Osteoblast (primary cell): ENCODE measurements at regions not wholly inside any gene's neighbourhood (a gene's known extent, or its start where the extent isn't known, plus 50 kb on each side); places are given as distances from the start of the nearest gene placed in this dataset.
A peak's percentile ranks its signal among the peaks of the same experiment; 100 is the strongest.

Source experiments
- DNase-seq: peaks from one replicate; pipeline ENCODE4 v3.0.0; 2011; ENCODE audit warnings: low spot score, mixed read lengths; ENCODE audit not compliant: insufficient read length; ENCODE audit errors: missing footprints
- H2AFZ ChIP-seq: 2 replicates; pipeline ENCODE4 v1.6.0; 2011; ENCODE audit warnings: mild to moderate bottlenecking, low read length
- H3K27ac ChIP-seq: 2 replicates; pipeline ENCODE4 v1.5.1; 2011; ENCODE audit warnings: mild to moderate bottlenecking, low read depth, low read length, moderate library complexity
- H3K27me3 ChIP-seq: 2 replicates; pipeline ENCODE4 v1.6.0; 2012; ENCODE audit warnings: mild to moderate bottlenecking, control low read depth, inconsistent platforms, low read length, moderate library complexity; ENCODE audit not compliant: insufficient read depth
- H3K36me3 ChIP-seq: 2 replicates; pipeline ENCODE4 v1.5.1; 2011; ENCODE audit warnings: mild to moderate bottlenecking, low read length, control low read depth, moderate library complexity; ENCODE audit not compliant: insufficient read depth
- H3K4me1 ChIP-seq: 2 replicates; pipeline ENCODE4 v1.5.1; 2011; ENCODE audit warnings: mild to moderate bottlenecking, low read length, control low read depth, moderate library complexity; ENCODE audit not compliant: insufficient read depth
- H3K4me2 ChIP-seq: 2 replicates; pipeline ENCODE4 v1.6.0; 2011; ENCODE audit warnings: mild to moderate bottlenecking, low read length; ENCODE audit not compliant: insufficient read depth
- H3K4me3 ChIP-seq: fragments of 200-600 bp; sonication (generic); 3 replicates; pipeline ENCODE4 v1.5.1; 2012; ENCODE audit warnings: mild to moderate bottlenecking, low read length, inconsistent platforms; ENCODE audit not compliant: insufficient read depth
- H3K79me2 ChIP-seq: 2 replicates; pipeline ENCODE4 v1.6.0; 2012; ENCODE audit warnings: mild to moderate bottlenecking, low read length, control low read depth, inconsistent platforms; ENCODE audit not compliant: insufficient read depth
- H3K9me3 ChIP-seq: 2 replicates; pipeline ENCODE4 v1.5.1; 2011; ENCODE audit warnings: low read depth, low read length, control low read depth
- H4K20me1 ChIP-seq: 2 replicates; pipeline ENCODE4 v1.6.0; 2012; ENCODE audit warnings: mild to moderate bottlenecking, low read length, control low read depth; ENCODE audit not compliant: insufficient read depth
- TF ChIP-seq, protein P1 (sequence below): IDR thresholded peaks from 2 replicates; pipeline ENCODE4 v1.5.1; 2011; ENCODE audit warnings: mild to moderate bottlenecking, low read depth, low read length, moderate library complexity; ENCODE audit errors: extremely low read depth

- no peak overlapping the region for H3K4me2 ChIP-seq
- H3K27me3 ChIP-seq = no peaks in the 10 kb centered on the region
- no peaks in the 10 kb centered on the region for H3K79me2 ChIP-seq
- TF ChIP-seq, protein P1, sequence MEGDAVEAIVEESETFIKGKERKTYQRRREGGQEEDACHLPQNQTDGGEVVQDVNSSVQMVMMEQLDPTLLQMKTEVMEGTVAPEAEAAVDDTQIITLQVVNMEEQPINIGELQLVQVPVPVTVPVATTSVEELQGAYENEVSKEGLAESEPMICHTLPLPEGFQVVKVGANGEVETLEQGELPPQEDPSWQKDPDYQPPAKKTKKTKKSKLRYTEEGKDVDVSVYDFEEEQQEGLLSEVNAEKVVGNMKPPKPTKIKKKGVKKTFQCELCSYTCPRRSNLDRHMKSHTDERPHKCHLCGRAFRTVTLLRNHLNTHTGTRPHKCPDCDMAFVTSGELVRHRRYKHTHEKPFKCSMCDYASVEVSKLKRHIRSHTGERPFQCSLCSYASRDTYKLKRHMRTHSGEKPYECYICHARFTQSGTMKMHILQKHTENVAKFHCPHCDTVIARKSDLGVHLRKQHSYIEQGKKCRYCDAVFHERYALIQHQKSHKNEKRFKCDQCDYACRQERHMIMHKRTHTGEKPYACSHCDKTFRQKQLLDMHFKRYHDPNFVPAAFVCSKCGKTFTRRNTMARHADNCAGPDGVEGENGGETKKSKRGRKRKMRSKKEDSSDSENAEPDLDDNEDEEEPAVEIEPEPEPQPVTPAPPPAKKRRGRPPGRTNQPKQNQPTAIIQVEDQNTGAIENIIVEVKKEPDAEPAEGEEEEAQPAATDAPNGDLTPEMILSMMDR = no peak
- no peak for DNase-seq
- no peaks in the 10 kb centered on the region for H4K20me1 ChIP-seq
- no peaks in the 10 kb centered on the region for H3K36me3 ChIP-seq
- H3K27ac ChIP-seq = no peak overlapping the region
- peak overlapping the region; percentile 12 for H2AFZ ChIP-seq
- no peak overlapping the region for H3K4me3 ChIP-seq
- H3K9me3 ChIP-seq = no peaks in the 10 kb centered on the region
- no peaks in the 10 kb centered on the region for H3K4me1 ChIP-seq
These were observed 195.0 kb downstream of the THBS2 start for GRCh38 chr6:169058634-169059033.

- Histone ChIP-seq H3K79me2 (no peaks in the 10 kb centered on the region), H3K4me3 (no peak overlapping the region), H3K27me3 (no peaks in the 10 kb centered on the region), H3K27ac (no peak overlapping the region), H3K9me3 (no peaks in the 10 kb centered on the region), H3K36me3 (no peaks in the 10 kb centered on the region), H3K4me2 (no peak overlapping the region), H2AFZ (no peak overlapping the region), H4K20me1 (no peaks in the 10 kb centered on the region), H3K4me1 (peaks cover under 1% of the 10 kb centered on the region)
- DNase-seq = no peak
- TF ChIP-seq, protein P1 = no peak
These were observed 201.2 kb downstream of the THBS2 start for GRCh38 chr6:169052462-169052861.

DNA sequence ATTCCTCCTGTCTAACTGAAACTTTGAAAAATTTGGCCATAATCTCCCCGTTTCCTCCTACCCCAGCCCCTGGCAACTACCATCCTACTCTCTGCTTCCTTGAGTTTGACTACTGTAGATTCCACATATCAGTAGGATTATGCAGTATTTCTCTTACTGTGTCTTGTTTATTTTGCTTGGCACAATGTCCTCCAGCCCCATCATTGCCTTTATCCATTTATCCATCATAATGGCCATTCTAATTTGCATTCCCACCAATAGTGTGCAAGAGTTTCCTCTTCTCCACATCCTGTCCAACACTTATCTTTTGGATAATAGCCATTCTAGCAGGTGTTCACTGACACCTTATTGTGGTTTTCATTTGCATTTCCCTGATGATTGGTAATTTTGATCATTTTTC, 202.3 kb downstream of the THBS2 start:
- H4K20me1 ChIP-seq = no peaks in the 10 kb centered on the region
- no peak for DNase-seq
- no peak overlapping the region for H3K4me3 ChIP-seq
- TF ChIP-seq, protein P1 = no peak
- H3K9me3 ChIP-seq = no peaks in the 10 kb centered on the region
- H3K4me2 ChIP-seq = no peak overlapping the region
- no peak overlapping the region for H2AFZ ChIP-seq
- H3K79me2 ChIP-seq = no peaks in the 10 kb centered on the region
- peaks cover 11% of the 10 kb centered on the region for H3K4me1 ChIP-seq
- H3K27ac ChIP-seq = no peak overlapping the region
- no peaks in the 10 kb centered on the region for H3K36me3 ChIP-seq
- H3K27me3 ChIP-seq = no peaks in the 10 kb centered on the region

DNA sequence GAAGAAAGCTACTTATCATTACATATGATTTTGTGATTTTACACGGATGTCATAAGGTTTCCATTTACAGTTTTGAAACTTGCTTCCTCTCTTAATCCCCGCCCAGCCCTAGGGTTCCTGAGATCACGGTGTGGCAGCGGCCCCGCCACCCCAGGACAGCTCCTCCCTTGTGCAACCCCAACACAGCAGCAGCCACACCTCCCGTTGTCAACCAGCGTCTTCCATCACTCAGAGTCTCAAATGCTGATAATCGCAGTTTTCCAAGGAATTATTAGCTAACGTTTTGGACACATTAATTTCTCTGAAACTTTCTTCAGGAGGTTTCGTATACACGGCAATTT, 204.8 kb downstream of the THBS2 start:
- Histone ChIP-seq H2AFZ (no peak overlapping the region), H3K36me3 (no peaks in the 10 kb centered on the region), H3K9me3 (no peaks in the 10 kb centered on the region), H3K79me2 (no peaks in the 10 kb centered on the region), H3K27me3 (no peaks in the 10 kb centered on the region), H3K4me2 (no peak overlapping the region), H4K20me1 (no peaks in the 10 kb centered on the region), H3K4me1 (peaks cover 25% of the 10 kb centered on the region), H3K27ac (no peak overlapping the region), H3K4me3 (no peak overlapping the region)
- TF ChIP-seq, protein P1 = no peak
- DNase-seq = no peak
